ENCODE measurements at regions not wholly inside any gene's neighbourhood (a gene's known extent, or its start where the extent isn't known, plus 50 kb on each side); places are given as distances from the start of the nearest gene placed in this dataset.

DNA sequence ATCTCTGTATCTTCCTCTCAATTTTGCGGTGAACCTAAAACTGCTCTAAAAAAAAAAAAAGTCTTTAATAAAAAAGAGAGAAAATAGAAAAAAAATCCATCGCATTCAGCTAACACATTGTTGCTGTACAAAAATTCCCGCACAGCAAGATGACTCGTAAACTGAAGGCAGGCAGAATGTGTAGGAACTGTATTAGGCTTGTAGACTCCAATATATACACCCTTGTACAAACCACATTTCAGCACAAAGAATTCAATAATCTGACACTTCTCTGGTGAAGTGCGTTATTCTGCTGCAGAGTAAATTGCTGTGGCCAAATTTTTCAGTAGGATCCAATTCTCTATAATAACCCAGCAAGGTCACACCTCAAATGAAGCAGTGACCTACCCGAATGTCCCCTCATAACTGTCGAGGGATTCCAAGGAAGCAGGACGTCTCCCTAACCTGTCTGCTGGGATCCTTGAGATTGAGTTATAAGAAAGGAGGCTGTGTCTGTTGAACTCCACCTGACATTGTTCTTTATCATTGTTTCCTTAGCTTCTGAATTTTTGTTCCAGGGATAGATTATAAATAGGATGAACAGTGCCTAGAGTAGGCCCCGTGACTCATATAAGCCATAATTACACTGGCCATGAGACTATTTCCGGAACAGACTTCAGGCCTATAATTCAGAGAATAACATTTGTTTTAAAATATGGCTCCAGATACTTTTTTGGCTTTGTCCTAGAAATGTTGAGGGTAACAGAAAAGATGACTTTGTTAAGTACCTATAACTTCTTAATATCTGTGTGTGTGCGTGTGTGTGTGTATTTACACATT lies 348.3 kb downstream of the PCDH7 start:
- H2BK15ac ChIP-seq (ENCODE audit: low read length) = no peak overlapping the region
- H4K8ac ChIP-seq (ENCODE audit: extremely low read depth, insufficient read depth, low read length) = no peak overlapping the region
- no peak overlapping the region for H3K56ac ChIP-seq (replicated peaks; ENCODE audit: insufficient read length, low read depth, low read length)
- H3K27me3 ChIP-seq (replicated peaks in 1 of 4; ENCODE audit: control insufficient read depth in 3 of 4, extremely low read depth in 1 of 4, insufficient read depth in 3 of 4, low read length in 3 of 4) = peaks cover 0 to 1% (median 0%) of the 10 kb centered on the region in 4 experiments; a peak in 1 of 7 replicates
- no peak overlapping the region for H3K14ac ChIP-seq (ENCODE audit: insufficient read length)
- no peak overlapping the region for H3K27ac ChIP-seq (ENCODE audit: low read depth, low read length)
- H4K91ac ChIP-seq (replicated peaks; ENCODE audit: insufficient read length, low read length) = no peak overlapping the region
- H3K9ac ChIP-seq (replicated peaks in 1 of 4; ENCODE audit: extremely low read depth in 1 of 4, low read depth in 3 of 4, low read length in 3 of 4) = peak overlapping the region in 1 of 4 experiments; percentile 1; a peak in 1 of 7 replicates
- H3K4me3 ChIP-seq (ENCODE audit: extremely low read depth in 1 of 4, insufficient read depth in 2 of 4, low read depth in 3 of 4, low read length in 4 of 4) = no peak overlapping the region
- H2BK20ac ChIP-seq (ENCODE audit: low read length) = no peak overlapping the region
- H3K4me1 ChIP-seq (replicated peaks in 1 of 4; ENCODE audit: control insufficient read depth in 3 of 4, insufficient read depth in 4 of 4, low read length in 3 of 4) = peaks cover 0 to 4% (median 0%) of the 10 kb centered on the region in 4 experiments; a peak in 1 of 7 replicates
- 92% methylated on average over 11 of the region's 11 CpGs; no CpG with 5 or more reads in 1 of the 2 experiments for WGBS, 2 experiments (ENCODE audit: extremely low coverage in 1 of 2, insufficient coverage in 1 of 2, insufficient read length in 1 of 2, insufficient replicate concordance in 2 of 2, low coverage in 1 of 2, low lambda C conversion rate in 2 of 2, missing lambda C conversion rate in 1 of 2)
- no peaks in the 10 kb centered on the region for H3K79me1 ChIP-seq (ENCODE audit: low read depth, low read length)
- no peak overlapping the region for H2AK5ac ChIP-seq (ENCODE audit: low read depth, low read length)
- no peaks in the 10 kb centered on the region for H3K36me3 ChIP-seq (ENCODE audit: control insufficient read depth in 2 of 4, insufficient read depth in 4 of 4, low read length in 3 of 4)
- CTCF ChIA-PET (ENCODE audit: partially characterized antibody) = no interaction called here
- no peak overlapping the region for H3K23ac ChIP-seq (ENCODE audit: insufficient read length)
- no peak overlapping the region for H4K5ac ChIP-seq (ENCODE audit: insufficient read length, low read depth, low read length)
- H3K9me3 ChIP-seq (ENCODE audit: insufficient read depth in 2 of 2, low read depth in 1 of 2, low read length in 1 of 2) = no peaks in the 10 kb centered on the region
- no peaks in the 10 kb centered on the region for H3K23me2 ChIP-seq (ENCODE audit: low read depth, low read length)
- H2BK12ac ChIP-seq (ENCODE audit: low read depth, low read length) = no peak overlapping the region; the same call in 1 of the 2 replicates
- FAIRE-seq = no peak
- H3K18ac ChIP-seq (ENCODE audit: extremely low read depth, low read length) = no peak overlapping the region
- POLR2A ChIA-PET (ENCODE audit: partially characterized antibody) = no interaction called here
- H3K4me2 ChIP-seq (ENCODE audit: insufficient read depth in 1 of 2, low read depth in 2 of 2, low read length in 2 of 2) = no peak overlapping the region
- H3K79me2 ChIP-seq (ENCODE audit: control insufficient read depth in 1 of 2, insufficient read depth in 2 of 2, low read length in 2 of 2) = no peaks in the 10 kb centered on the region
- no peak overlapping the region for H3K4ac ChIP-seq (replicated peaks; ENCODE audit: insufficient read length, low read depth, low read length)
- H2AFZ ChIP-seq (ENCODE audit: low read length) = no peak overlapping the region
- H4K20me1 ChIP-seq (replicated peaks in 1 of 2; ENCODE audit: control insufficient read depth in 1 of 2, insufficient read depth in 2 of 2, low read length in 2 of 2) = no peaks in the 10 kb centered on the region
- DNase-seq (ENCODE audit: low read depth in 1 of 2, low spot score in 2 of 2) = no peak
- H2BK5ac ChIP-seq (ENCODE audit: low read depth, low read length) = no peak overlapping the region
- H2BK120ac ChIP-seq (replicated peaks; ENCODE audit: low read depth, low read length) = no peak overlapping the region
- TF ChIP-seq JUND (IDR thresholded peaks at IDR 0.05; ENCODE audit: low read length) = no peak
- no peak for TF ChIP-seq RBBP5 (IDR thresholded peaks at IDR 0.05; ENCODE audit: borderline replicate concordance, low read depth, low read length)
- TF ChIP-seq CREB1 (IDR thresholded peaks at IDR 0.05) = no peak
- TF ChIP-seq JUN (IDR thresholded peaks at IDR 0.05; ENCODE audit: low read depth, low read length) = no peak
- TF ChIP-seq KDM5A (IDR thresholded peaks at IDR 0.05; ENCODE audit: low read length) = no peak
- no peak for TF ChIP-seq CBX5 (IDR thresholded peaks at IDR 0.05; ENCODE audit: low read depth, low read length)
- no peak for TF ChIP-seq TBP (IDR thresholded peaks at IDR 0.05; ENCODE audit: low read depth, low read length)
- no peak for TF ChIP-seq PHF8 (conservative IDR thresholded peaks at IDR 0.05; ENCODE audit: low read depth, low read length)
- TF ChIP-seq HDAC2 (IDR thresholded peaks at IDR 0.05; ENCODE audit: borderline replicate concordance in 1 of 2, low read depth in 2 of 2, low read length in 2 of 2) = no peak
- TF ChIP-seq EGR1 (IDR thresholded peaks at IDR 0.05; ENCODE audit: borderline replicate concordance, low read depth, low read length) = no peak
- TF ChIP-seq FOSL1 (IDR thresholded peaks at IDR 0.05; ENCODE audit: insufficient read depth, low read depth, low read length) = no peak
- TF ChIP-seq USF2 (IDR thresholded peaks at IDR 0.05; ENCODE audit: low read length) = no peak
